TTC549 (cell line): ENCODE measurements at regions not wholly inside any gene's neighbourhood (a gene's known extent, or its start where the extent isn't known, plus 50 kb on each side); places are given as distances from the start of the nearest gene placed in this dataset.
"Not testable (repeated sequence)": the region's sequence is repeated elsewhere in the genome, so short reads cannot be mapped to it uniquely, and the experiment has no call there.

Experiments
- FAIRE-seq: peaks from 2 replicates; lab custom pipeline; 2012; peaks lifted over from hg19 to GRCh38; lab: Jason Lieb, UNC

- no peak for FAIRE-seq
Measured at GRCh38 chr4:67036791-67037190, 508.5 kb downstream of the CENPC start.

- FAIRE-seq: no peak
Measured at GRCh38 chr4:67035986-67036385, 509.3 kb downstream of the CENPC start.

GRCh38 chr4:67035501-67035900, 509.8 kb downstream of the CENPC start:
- FAIRE-seq: no peak

GRCh38 chr4:67030636-67031035, 514.7 kb downstream of the CENPC start:
- FAIRE-seq: no peak

- FAIRE-seq: no peak
Measured at GRCh38 chr4:67020438-67020797, 524.9 kb downstream of the CENPC start.

GRCh38 chr4:67019686-67020437, 525.4 kb downstream of the CENPC start:
- no peak for FAIRE-seq

GRCh38 chr4:67014592-67014991, 530.7 kb downstream of the CENPC start:
- no peak for FAIRE-seq

- no peak for FAIRE-seq
Measured at GRCh38 chr4:67006791-67007190, 538.5 kb downstream of the CENPC start.

GRCh38 chr4:66991521-66991920, 553.8 kb downstream of the CENPC start:
- no peak for FAIRE-seq

GRCh38 chr4:66974665-66975064, 570.6 kb downstream of the CENPC start:
- FAIRE-seq: no peak

GRCh38 chr4:66972087-66972486, 573.2 kb downstream of the CENPC start:
- no peak for FAIRE-seq

GRCh38 chr4:66964467-66964866, 580.8 kb downstream of the CENPC start:
- FAIRE-seq: no peak

GRCh38 chr4:66963084-66963483, 582.2 kb downstream of the CENPC start:
- no peak for FAIRE-seq

- no peak for FAIRE-seq
Measured at GRCh38 chr4:66959207-66959606, 586.1 kb downstream of the CENPC start.

GRCh38 chr4:66956852-66957251, 588.5 kb downstream of the CENPC start:
- no peak for FAIRE-seq

- FAIRE-seq: no peak
Measured at GRCh38 chr4:66956426-66956825, 588.9 kb downstream of the CENPC start.

GRCh38 chr4:66955784-66956183, 589.5 kb downstream of the CENPC start:
- FAIRE-seq: no peak

GRCh38 chr4:66949419-66949818, 595.9 kb downstream of the CENPC start:
- FAIRE-seq: no peak

- no peak for FAIRE-seq
Measured at GRCh38 chr4:66946761-66947160, 598.5 kb downstream of the CENPC start.

- no peak for FAIRE-seq
Measured at GRCh38 chr4:66943112-66943511, 602.2 kb downstream of the CENPC start.

GRCh38 chr4:66931981-66932380, 613.3 kb downstream of the CENPC start:
- FAIRE-seq: not testable (repeated sequence)

GRCh38 chr4:66930206-66930605, 615.1 kb downstream of the CENPC start:
- FAIRE-seq: no peak

GRCh38 chr4:66929748-66930147, 615.6 kb downstream of the CENPC start:
- FAIRE-seq: no peak

GRCh38 chr4:66928881-66929280, 616.4 kb downstream of the CENPC start:
- not testable (repeated sequence) for FAIRE-seq

- no peak for FAIRE-seq
Measured at GRCh38 chr4:66927937-66928336, 617.4 kb downstream of the CENPC start.
